ENCODE measurements at regions not wholly inside any gene's neighbourhood (a gene's known extent, or its start where the extent isn't known, plus 50 kb on each side); places are given as distances from the start of the nearest gene placed in this dataset.

- Histone ChIP-seq H3K4me2 (replicated peaks; ENCODE audit: extremely low read depth, low read length, poor library complexity, severe bottlenecking) (no peak overlapping the region), H3K27ac (ENCODE audit: low read depth in 1 of 2, low read length in 2 of 2) (no peak overlapping the region), H4K20me1 (ENCODE audit: insufficient read depth, low read length) (no peaks in the 10 kb centered on the region), H3K36me3 (replicated peaks in 1 of 2; ENCODE audit: control insufficient read depth in 1 of 2, insufficient read depth in 2 of 2, low read length in 2 of 2) (no peaks in the 10 kb centered on the region), H2AFZ (ENCODE audit: insufficient read depth, low read depth, low read length, poor library complexity, severe bottlenecking) (no peak overlapping the region), H3K79me2 (ENCODE audit: insufficient read depth, low read length) (no peaks in the 10 kb centered on the region), H3K4me1 (ENCODE audit: control insufficient read depth in 1 of 2, insufficient read depth in 2 of 2, low read length in 2 of 2) (no peaks in the 10 kb centered on the region), H3K4me3 (replicated peaks in 1 of 3; ENCODE audit: low read depth in 2 of 3, low read length in 3 of 3) (no peak overlapping the region), H3K9me3 (replicated peaks in 1 of 2; ENCODE audit: control insufficient read depth in 1 of 2, insufficient read depth in 1 of 2, low read length in 2 of 2) (peaks cover 0 to 3% of the 10 kb centered on the region in 2 donors), H3K27me3 (ENCODE audit: control insufficient read depth in 2 of 2, insufficient read depth in 2 of 2, low read length in 2 of 2) (no peaks in the 10 kb centered on the region), H3K9ac (ENCODE audit: insufficient read depth, low read length, poor library complexity, severe bottlenecking) (no peak overlapping the region)
- TF ChIP-seq CTCF (IDR thresholded peaks at IDR 0.05), result no peak
- Mint-ChIP-seq H3K4me1 (no peaks in the 10 kb centered on the region), H3K9me3 (peaks cover 0 to 9% (median 2%) of the 10 kb centered on the region in 7 donors), H3K27ac (no peak overlapping the region), H3K4me3 (no peak overlapping the region), H3K36me3 (no peaks in the 10 kb centered on the region), H3K27me3 (ENCODE audit: low read depth in 3 of 3) (peaks cover 7 to 14% (median 10%) of the 10 kb centered on the region in 3 donors)
- 91% methylated on average over 16 of the region's 25 CpGs for WGBS (ENCODE audit: insufficient coverage)
- intact Hi-C loops (cut with micrococcal nuclease), result no loop called here
- DNase-seq, result no peak
Measured at GRCh38 chr6:168160506-168161370, 81.7 kb upstream of the FRMD1 start.

GRCh38 chr6:168159506-168159905 lies 80.5 kb upstream of the FRMD1 start:
- 96% methylated on average over 3 of the region's 8 CpGs for WGBS (ENCODE audit: insufficient coverage)
- Histone ChIP-seq H3K4me2 (replicated peaks; ENCODE audit: extremely low read depth, low read length, poor library complexity, severe bottlenecking) (no peak overlapping the region), H3K9me3 (replicated peaks in 1 of 2; ENCODE audit: control insufficient read depth in 1 of 2, insufficient read depth in 1 of 2, low read length in 2 of 2) (no peaks in the 10 kb centered on the region), H3K36me3 (replicated peaks in 1 of 2; ENCODE audit: control insufficient read depth in 1 of 2, insufficient read depth in 2 of 2, low read length in 2 of 2) (no peaks in the 10 kb centered on the region), H3K9ac (ENCODE audit: insufficient read depth, low read length, poor library complexity, severe bottlenecking) (no peak overlapping the region), H3K27ac (ENCODE audit: low read depth in 1 of 2, low read length in 2 of 2) (no peak overlapping the region), H3K27me3 (ENCODE audit: control insufficient read depth in 2 of 2, insufficient read depth in 2 of 2, low read length in 2 of 2) (no peaks in the 10 kb centered on the region), H3K79me2 (ENCODE audit: insufficient read depth, low read length) (no peaks in the 10 kb centered on the region), H3K4me1 (ENCODE audit: control insufficient read depth in 1 of 2, insufficient read depth in 2 of 2, low read length in 2 of 2) (no peaks in the 10 kb centered on the region), H2AFZ (ENCODE audit: insufficient read depth, low read depth, low read length, poor library complexity, severe bottlenecking) (no peak overlapping the region), H4K20me1 (ENCODE audit: insufficient read depth, low read length) (no peaks in the 10 kb centered on the region), H3K4me3 (replicated peaks in 1 of 3; ENCODE audit: low read depth in 2 of 3, low read length in 3 of 3) (no peak overlapping the region)
- H3K27me3 Mint-ChIP-seq (ENCODE audit: low read depth in 3 of 3), result peaks cover 7 to 17% (median 10%) of the 10 kb centered on the region in 3 donors
- no peak overlapping the region for H3K27ac Mint-ChIP-seq
- no peaks in the 10 kb centered on the region for H3K36me3 Mint-ChIP-seq
- peaks cover 0 to 4% (median 0%) of the 10 kb centered on the region in 7 donors for H3K9me3 Mint-ChIP-seq
- intact Hi-C loops (cut with micrococcal nuclease), result no loop called here
- TF ChIP-seq CTCF (IDR thresholded peaks at IDR 0.05), result no peak
- no peak overlapping the region for H3K4me3 Mint-ChIP-seq
- no peaks in the 10 kb centered on the region for H3K4me1 Mint-ChIP-seq
- DNase-seq, result no peak

Data from CD14-positive monocyte (primary cell).